SK-N-MC (cell line): ENCODE measurements at regions not wholly inside any gene's neighbourhood (a gene's known extent, or its start where the extent isn't known, plus 50 kb on each side); places are given as distances from the start of the nearest gene placed in this dataset.

Experiments
- EZH2 ChIP-seq: fragments of 200-600 bp; sonication (generic); IDR thresholded peaks from one replicate; pipeline ENCODE4 v1.6.1; 2017; ENCODE audit warnings: antibody characterized with exemption
- FOXP2 ChIP-seq: optimal IDR thresholded peaks from 2 replicates; pipeline ENCODE3; 2011; ENCODE audit warnings: mild to moderate bottlenecking, moderate library complexity; ENCODE audit not compliant: insufficient read depth; ENCODE audit errors: extremely low read length, control extremely low read depth
- POLR2AphosphoS5 ChIP-seq: IDR thresholded peaks from 2 replicates; pipeline ENCODE4 v1.6.1; 2012; ENCODE audit warnings: mild to moderate bottlenecking, low read depth, low read length, borderline replicate concordance

DNA sequence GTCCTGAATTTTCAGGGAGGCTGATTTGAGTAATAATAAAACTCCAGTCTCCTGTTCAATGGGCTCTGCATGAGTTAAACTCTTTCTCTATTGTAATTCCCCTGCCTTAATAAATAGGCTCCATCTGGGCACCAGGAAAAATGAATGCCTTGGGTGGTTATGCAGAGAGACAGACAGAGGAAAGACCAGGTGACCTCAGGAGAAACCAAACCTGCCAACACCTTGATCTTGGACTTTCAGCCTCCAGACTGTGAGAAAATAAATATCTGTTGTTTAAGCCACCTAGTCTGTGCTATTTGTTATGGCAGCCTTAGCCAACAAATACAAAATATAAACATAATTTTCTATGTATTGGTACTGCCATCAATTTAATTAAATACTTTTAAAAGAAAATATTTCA is 64.8 kb upstream of the RAP2B start:
- TF ChIP-seq FOXP2, result no peak
- no peak for TF ChIP-seq POLR2AphosphoS5
- TF ChIP-seq EZH2, result no peak
